Activated T-cell treated with anti-CD3 and anti-CD28 coated beads for 24 hours (primary cell): ENCODE measurements at regions not wholly inside any gene's neighbourhood (a gene's known extent, or its start where the extent isn't known, plus 50 kb on each side); places are given as distances from the start of the nearest gene placed in this dataset.
A peak's percentile ranks its signal among the peaks of the same experiment; 100 is the strongest.
"Not testable (repeated sequence)": the region's sequence is repeated elsewhere in the genome, so short reads cannot be mapped to it uniquely, and the experiment has no call there.

Experiments used
- DNase-seq: peaks from one replicate; pipeline ENCODE4 v3.0.0-alpha.2; 2020; ENCODE audit warnings: low read depth

GRCh38 chr20:52433326-52434040, 241.9 kb upstream of the ZFP64 start:
- DNase-seq, result no peak

GRCh38 chr20:52432740-52433139, 241.2 kb upstream of the ZFP64 start:
- no peak for DNase-seq

- DNase-seq, result no peak
These were observed 237.4 kb upstream of the ZFP64 start for GRCh38 chr20:52429029-52429428.

GRCh38 chr20:52427960-52428359, 236.4 kb upstream of the ZFP64 start:
- no peak for DNase-seq

GRCh38 chr20:52426856-52427255, 235.3 kb upstream of the ZFP64 start:
- DNase-seq, result no peak

- no peak for DNase-seq
These were observed 234.1 kb upstream of the ZFP64 start for GRCh38 chr20:52425701-52426100.

GRCh38 chr20:52425253-52425652, 233.7 kb upstream of the ZFP64 start:
- no peak for DNase-seq

GRCh38 chr20:52424357-52424942, 232.9 kb upstream of the ZFP64 start:
- DNase-seq, result not testable (repeated sequence)

- not testable (repeated sequence) for DNase-seq
These were observed 232.1 kb upstream of the ZFP64 start for GRCh38 chr20:52423536-52424140.

- no peak for DNase-seq
These were observed 231.2 kb upstream of the ZFP64 start for GRCh38 chr20:52422574-52423336.

- DNase-seq, result no peak
These were observed 229.2 kb upstream of the ZFP64 start for GRCh38 chr20:52420805-52421204.

- no peak for DNase-seq
These were observed 227.6 kb upstream of the ZFP64 start for GRCh38 chr20:52419205-52419604.

- no peak for DNase-seq
These were observed 225.4 kb upstream of the ZFP64 start for GRCh38 chr20:52416953-52417352.

GRCh38 chr20:52411611-52412010, 220.0 kb upstream of the ZFP64 start:
- no peak for DNase-seq

- DNase-seq, result no peak
These were observed 219.2 kb upstream of the ZFP64 start for GRCh38 chr20:52410731-52411234.

GRCh38 chr20:52410182-52410647, 218.6 kb upstream of the ZFP64 start:
- DNase-seq, result peak; percentile 16

GRCh38 chr20:52405986-52406385, 214.4 kb upstream of the ZFP64 start:
- no peak for DNase-seq

- DNase-seq, result no peak
These were observed 213.8 kb upstream of the ZFP64 start for GRCh38 chr20:52405417-52405816.

GRCh38 chr20:52404671-52405070, 213.1 kb upstream of the ZFP64 start:
- DNase-seq, result no peak

- DNase-seq, result no peak
These were observed 211.4 kb upstream of the ZFP64 start for GRCh38 chr20:52402950-52403349.

GRCh38 chr20:52402514-52402913, 210.9 kb upstream of the ZFP64 start:
- DNase-seq, result no peak

GRCh38 chr20:52401431-52401830, 209.9 kb upstream of the ZFP64 start:
- DNase-seq, result no peak
